ENCODE measurements at regions not wholly inside any gene's neighbourhood (a gene's known extent, or its start where the extent isn't known, plus 50 kb on each side); places are given as distances from the start of the nearest gene placed in this dataset.

DNA sequence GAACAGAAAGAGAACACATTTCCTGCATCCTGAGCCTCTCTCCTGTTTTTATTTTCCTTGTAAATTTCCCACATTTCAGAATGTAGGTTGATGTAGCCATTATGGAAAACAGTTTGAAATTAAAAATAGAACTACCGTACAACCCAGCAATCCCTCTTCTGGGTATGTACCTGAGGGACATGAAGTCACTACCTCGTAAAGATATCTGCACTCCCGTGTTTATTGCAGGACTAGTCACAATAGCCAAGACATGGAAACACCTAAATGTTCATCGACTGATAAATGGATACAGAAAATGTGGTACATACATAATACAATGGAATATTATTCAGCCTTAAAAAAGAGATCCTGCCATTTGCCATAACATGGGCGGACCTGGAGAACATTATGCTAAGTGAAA is 72.0 kb upstream of the JAG1 start:
- Mint-ChIP-seq H3K9me3 (peaks cover 5% of the 10 kb centered on the region; the same call in 1 of the 2 replicates), H3K4me1 (no peaks in the 10 kb centered on the region), H3K4me3 (no peak overlapping the region), H3K36me3 (no peaks in the 10 kb centered on the region), H3K27ac (no peak overlapping the region), H3K27me3 (ENCODE audit: low read depth) (no peaks in the 10 kb centered on the region)
- CTCF ChIA-PET, result no interaction called here
- no peak for ATAC-seq
- POLR2A ChIA-PET, result no interaction called here
- TF ChIP-seq HMGXB4 (CRISPR knock-in tag; IDR thresholded peaks at IDR 0.05) (no peak), NR2C2 (CRISPR knock-in tag; IDR thresholded peaks at IDR 0.05) (no peak), NR3C1 (CRISPR knock-in tag; conservative IDR thresholded peaks at IDR 0.05; ENCODE audit: low read depth) (no peak), E2F1 (CRISPR knock-in tag; IDR thresholded peaks at IDR 0.05) (no peak)
- DNase-seq (ENCODE audit: low spot score), result no peak

DNA sequence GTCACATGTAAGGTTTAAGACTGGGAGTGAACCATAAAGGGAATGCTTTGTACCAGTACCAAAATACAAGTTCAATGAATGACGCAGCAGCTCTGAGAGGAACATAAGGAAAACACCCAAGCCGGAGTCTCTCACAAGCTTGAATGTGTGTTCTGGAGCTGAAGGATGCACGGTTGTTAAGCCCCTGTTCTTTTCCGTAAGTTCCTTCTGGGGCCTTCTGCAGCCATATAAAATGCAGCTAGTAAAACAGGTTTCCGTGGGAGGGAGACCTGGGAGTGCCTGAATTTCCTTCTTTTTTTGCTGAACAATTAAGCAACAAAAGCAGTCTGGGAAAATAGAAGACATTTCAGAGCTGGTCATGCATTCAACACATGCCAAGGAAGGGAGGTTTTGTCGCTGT is 73.2 kb upstream of the JAG1 start:
- H3K36me3 Mint-ChIP-seq, result no peaks in the 10 kb centered on the region
- no peaks in the 10 kb centered on the region for H3K27me3 Mint-ChIP-seq (ENCODE audit: low read depth)
- TF ChIP-seq ZNF425 (CRISPR knock-in tag; conservative IDR thresholded peaks at IDR 0.05), result no peak
- TF ChIP-seq, protein P1, sequence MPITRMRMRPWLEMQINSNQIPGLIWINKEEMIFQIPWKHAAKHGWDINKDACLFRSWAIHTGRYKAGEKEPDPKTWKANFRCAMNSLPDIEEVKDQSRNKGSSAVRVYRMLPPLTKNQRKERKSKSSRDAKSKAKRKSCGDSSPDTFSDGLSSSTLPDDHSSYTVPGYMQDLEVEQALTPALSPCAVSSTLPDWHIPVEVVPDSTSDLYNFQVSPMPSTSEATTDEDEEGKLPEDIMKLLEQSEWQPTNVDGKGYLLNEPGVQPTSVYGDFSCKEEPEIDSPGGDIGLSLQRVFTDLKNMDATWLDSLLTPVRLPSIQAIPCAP (CRISPR knock-in tag; IDR thresholded peaks at IDR 0.05), result no peak
- H3K4me1 Mint-ChIP-seq, result no peaks in the 10 kb centered on the region
- ChIA-PET POLR2A (no interaction called here), CTCF (no interaction called here)
- peaks cover 5% of the 10 kb centered on the region; the same call in 1 of the 2 replicates for H3K9me3 Mint-ChIP-seq
- no peak for ATAC-seq
- H3K27ac Mint-ChIP-seq, result no peak overlapping the region
- no peak overlapping the region for H3K4me3 Mint-ChIP-seq
- no peak for DNase-seq (ENCODE audit: low spot score)

DNA sequence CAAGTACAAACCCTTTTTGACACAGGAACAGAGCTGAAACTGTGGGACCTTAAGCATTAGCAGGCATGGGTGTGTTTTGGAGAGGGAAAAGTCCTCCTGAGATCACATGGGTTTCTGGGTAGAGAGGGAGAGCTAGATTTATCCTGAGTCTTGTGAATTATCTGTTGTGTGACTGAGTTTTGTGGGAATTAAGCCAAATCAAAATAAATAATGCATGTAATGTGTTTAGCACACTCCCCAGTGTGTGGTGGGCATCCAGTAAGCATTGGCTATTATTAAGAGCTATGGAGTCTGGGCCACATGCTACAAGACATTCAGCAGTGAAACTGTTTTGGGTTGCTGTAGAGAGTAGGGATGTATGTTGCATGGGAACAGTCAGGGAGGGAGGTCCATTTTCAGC is 75.3 kb upstream of the JAG1 start:
- Mint-ChIP-seq H3K27me3 (ENCODE audit: low read depth) (no peaks in the 10 kb centered on the region), H3K4me3 (no peak overlapping the region), H3K4me1 (0 out of 2 replicates have a peak, but pooled peaks cover under 1% of the 10 kb centered on the region), H3K27ac (no peak overlapping the region), H3K9me3 (peaks cover 5% of the 10 kb centered on the region; the same call in 1 of the 2 replicates), H3K36me3 (no peaks in the 10 kb centered on the region)
- POLR2A ChIA-PET, result no interaction called here
- no peak for ATAC-seq
- CTCF ChIA-PET, result no interaction called here
- DNase-seq (ENCODE audit: low spot score), result no peak
- TF ChIP-seq TEAD4 (CRISPR knock-in tag; IDR thresholded peaks at IDR 0.05) (no peak), NFATC4 (CRISPR knock-in tag; IDR thresholded peaks at IDR 0.05) (no peak), E2F1 (CRISPR knock-in tag; IDR thresholded peaks at IDR 0.05) (no peak), GTF2I (CRISPR knock-in tag; conservative IDR thresholded peaks at IDR 0.05) (no peak), IRF2 (CRISPR knock-in tag; IDR thresholded peaks at IDR 0.05; ENCODE audit: borderline replicate concordance, low read depth) (no peak), ZBTB21 (CRISPR knock-in tag; IDR thresholded peaks at IDR 0.05; ENCODE audit: borderline replicate concordance) (no peak), CREB1 (CRISPR knock-in tag; IDR thresholded peaks at IDR 0.05) (no peak), GABPB1 (CRISPR knock-in tag; IDR thresholded peaks at IDR 0.05) (no peak), FOXJ3 (CRISPR knock-in tag; IDR thresholded peaks at IDR 0.05; ENCODE audit: borderline replicate concordance) (no peak), RORB (CRISPR knock-in tag; IDR thresholded peaks at IDR 0.05) (no peak), ZNF416 (CRISPR knock-in tag; IDR thresholded peaks at IDR 0.05) (no peak)
- TF ChIP-seq, protein P2, sequence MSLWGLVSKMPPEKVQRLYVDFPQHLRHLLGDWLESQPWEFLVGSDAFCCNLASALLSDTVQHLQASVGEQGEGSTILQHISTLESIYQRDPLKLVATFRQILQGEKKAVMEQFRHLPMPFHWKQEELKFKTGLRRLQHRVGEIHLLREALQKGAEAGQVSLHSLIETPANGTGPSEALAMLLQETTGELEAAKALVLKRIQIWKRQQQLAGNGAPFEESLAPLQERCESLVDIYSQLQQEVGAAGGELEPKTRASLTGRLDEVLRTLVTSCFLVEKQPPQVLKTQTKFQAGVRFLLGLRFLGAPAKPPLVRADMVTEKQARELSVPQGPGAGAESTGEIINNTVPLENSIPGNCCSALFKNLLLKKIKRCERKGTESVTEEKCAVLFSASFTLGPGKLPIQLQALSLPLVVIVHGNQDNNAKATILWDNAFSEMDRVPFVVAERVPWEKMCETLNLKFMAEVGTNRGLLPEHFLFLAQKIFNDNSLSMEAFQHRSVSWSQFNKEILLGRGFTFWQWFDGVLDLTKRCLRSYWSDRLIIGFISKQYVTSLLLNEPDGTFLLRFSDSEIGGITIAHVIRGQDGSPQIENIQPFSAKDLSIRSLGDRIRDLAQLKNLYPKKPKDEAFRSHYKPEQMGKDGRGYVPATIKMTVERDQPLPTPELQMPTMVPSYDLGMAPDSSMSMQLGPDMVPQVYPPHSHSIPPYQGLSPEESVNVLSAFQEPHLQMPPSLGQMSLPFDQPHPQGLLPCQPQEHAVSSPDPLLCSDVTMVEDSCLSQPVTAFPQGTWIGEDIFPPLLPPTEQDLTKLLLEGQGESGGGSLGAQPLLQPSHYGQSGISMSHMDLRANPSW (CRISPR knock-in tag; conservative IDR thresholded peaks at IDR 0.05; ENCODE audit: low read depth), result no peak
- TF ChIP-seq, protein P3, sequence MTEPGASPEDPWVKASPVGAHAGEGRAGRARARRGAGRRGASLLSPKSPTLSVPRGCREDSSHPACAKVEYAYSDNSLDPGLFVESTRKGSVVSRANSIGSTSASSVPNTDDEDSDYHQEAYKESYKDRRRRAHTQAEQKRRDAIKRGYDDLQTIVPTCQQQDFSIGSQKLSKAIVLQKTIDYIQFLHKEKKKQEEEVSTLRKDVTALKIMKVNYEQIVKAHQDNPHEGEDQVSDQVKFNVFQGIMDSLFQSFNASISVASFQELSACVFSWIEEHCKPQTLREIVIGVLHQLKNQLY (CRISPR knock-in tag; IDR thresholded peaks at IDR 0.05), result no peak
- TF ChIP-seq, protein P4, sequence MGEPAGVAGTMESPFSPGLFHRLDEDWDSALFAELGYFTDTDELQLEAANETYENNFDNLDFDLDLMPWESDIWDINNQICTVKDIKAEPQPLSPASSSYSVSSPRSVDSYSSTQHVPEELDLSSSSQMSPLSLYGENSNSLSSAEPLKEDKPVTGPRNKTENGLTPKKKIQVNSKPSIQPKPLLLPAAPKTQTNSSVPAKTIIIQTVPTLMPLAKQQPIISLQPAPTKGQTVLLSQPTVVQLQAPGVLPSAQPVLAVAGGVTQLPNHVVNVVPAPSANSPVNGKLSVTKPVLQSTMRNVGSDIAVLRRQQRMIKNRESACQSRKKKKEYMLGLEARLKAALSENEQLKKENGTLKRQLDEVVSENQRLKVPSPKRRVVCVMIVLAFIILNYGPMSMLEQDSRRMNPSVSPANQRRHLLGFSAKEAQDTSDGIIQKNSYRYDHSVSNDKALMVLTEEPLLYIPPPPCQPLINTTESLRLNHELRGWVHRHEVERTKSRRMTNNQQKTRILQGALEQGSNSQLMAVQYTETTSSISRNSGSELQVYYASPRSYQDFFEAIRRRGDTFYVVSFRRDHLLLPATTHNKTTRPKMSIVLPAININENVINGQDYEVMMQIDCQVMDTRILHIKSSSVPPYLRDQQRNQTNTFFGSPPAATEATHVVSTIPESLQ (CRISPR knock-in tag; IDR thresholded peaks at IDR 0.05), result no peak
- TF ChIP-seq, protein P5, sequence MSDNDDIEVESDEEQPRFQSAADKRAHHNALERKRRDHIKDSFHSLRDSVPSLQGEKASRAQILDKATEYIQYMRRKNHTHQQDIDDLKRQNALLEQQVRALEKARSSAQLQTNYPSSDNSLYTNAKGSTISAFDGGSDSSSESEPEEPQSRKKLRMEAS (CRISPR knock-in tag; IDR thresholded peaks at IDR 0.05), result no peak
